Thoracic aorta (tissue), 2 donors: ENCODE measurements at regions not wholly inside any gene's neighbourhood (a gene's known extent, or its start where the extent isn't known, plus 50 kb on each side); places are given as distances from the start of the nearest gene placed in this dataset.

Experiments used
- ATAC-seq: fragments of 150-250 bp; one replicate; pipeline ENCODE4 v1.8.0; 2017; ENCODE audit warnings: low read depth; ENCODE audit not compliant: insufficient number of reproducible peaks, low FRiP score
- DNase-seq: peaks from one replicate; pipeline ENCODE4 v3.0.0-alpha.2; 2020; ENCODE audit warnings: low spot score
- H3K27ac ChIP-seq, 2 donors: fragments of 200-600 bp; sonication (generic); 1 replicate in 1 of 2; 2 replicates in 1 of 2; pipeline ENCODE4 v1.5.1; 2016; ENCODE audit warnings: mild to moderate bottlenecking in 2 of 2, moderate library complexity in 2 of 2
- H3K27me3 ChIP-seq: fragments of 200-600 bp; sonication (generic); replicated peaks from 2 replicates; pipeline ENCODE4 v1.6.0; 2016; ENCODE audit warnings: mild to moderate bottlenecking; ENCODE audit not compliant: insufficient read depth
- H3K36me3 ChIP-seq: fragments of 200-600 bp; sonication (generic); one replicate; pipeline ENCODE4 v1.5.1; 2016
- H3K4me1 ChIP-seq, 2 donors: fragments of 200-600 bp; sonication (generic); 1 replicate in 1 of 2; 2 replicates in 1 of 2; pipeline versions ENCODE4 v1.5.1 to v1.6.0; 2016; ENCODE audit warnings: low read depth in 2 of 2, mild to moderate bottlenecking in 1 of 2; ENCODE audit not compliant: control insufficient read depth in 1 of 2
- H3K4me3 ChIP-seq: fragments of 200-600 bp; sonication (generic); 2 replicates; pipeline ENCODE4 v1.5.1; 2016; ENCODE audit warnings: mild to moderate bottlenecking
- H3K9me3 ChIP-seq: fragments of 200-600 bp; sonication (generic); 2 replicates; pipeline ENCODE4 v1.5.1; 2016
- CTCF ChIP-seq: fragments of 200-600 bp; sonication (generic); IDR thresholded peaks from one replicate; pipeline ENCODE4 v1.5.1; 2019; ENCODE audit warnings: antibody characterized with exemption

- no peak for ATAC-seq
- peak; percentile 90 for TF ChIP-seq CTCF
These were observed 98.4 kb downstream of the EBNA1BP2 start for GRCh38 chr1:43073490-43074230.

GRCh38 chr1:43072314-43072713 is 99.8 kb downstream of the EBNA1BP2 start:
- ATAC-seq (no peak), DNase-seq (no peak)
- no peak overlapping the region for H3K4me3 ChIP-seq
- no peak for TF ChIP-seq CTCF
- no peaks in the 10 kb centered on the region for H3K4me1 ChIP-seq
- no peaks in the 10 kb centered on the region for H3K9me3 ChIP-seq
- H3K27ac ChIP-seq, result no peak overlapping the region
- no peaks in the 10 kb centered on the region for H3K27me3 ChIP-seq
- no peaks in the 10 kb centered on the region for H3K36me3 ChIP-seq

More at GRCh38 chr1:43073490-43074230, 98.4 kb downstream of the EBNA1BP2 start:
- H3K27ac ChIP-seq, result no peak overlapping the region
- H3K27me3 ChIP-seq, result no peaks in the 10 kb centered on the region
- DNase-seq, result peak; percentile 24
- no peaks in the 10 kb centered on the region for H3K9me3 ChIP-seq
- no peak overlapping the region for H3K4me3 ChIP-seq
- H3K4me1 ChIP-seq, result no peaks in the 10 kb centered on the region
- no peaks in the 10 kb centered on the region for H3K36me3 ChIP-seq

GRCh38 chr1:43071241-43071640 is 100.8 kb downstream of the EBNA1BP2 start:
- Histone ChIP-seq H3K27ac (no peak overlapping the region), H3K4me1 (no peaks in the 10 kb centered on the region), H3K36me3 (no peaks in the 10 kb centered on the region), H3K27me3 (no peaks in the 10 kb centered on the region), H3K9me3 (no peaks in the 10 kb centered on the region), H3K4me3 (no peak overlapping the region)
- no peak for DNase-seq
- TF ChIP-seq CTCF, result no peak
- ATAC-seq, result no peak

GRCh38 chr1:43069461-43070050 is 102.5 kb downstream of the EBNA1BP2 start:
- no peak overlapping the region for H3K27ac ChIP-seq
- ATAC-seq (no peak), DNase-seq (no peak)
- TF ChIP-seq CTCF, result no peak
- no peaks in the 10 kb centered on the region for H3K4me1 ChIP-seq
- no peaks in the 10 kb centered on the region for H3K9me3 ChIP-seq
- no peaks in the 10 kb centered on the region for H3K36me3 ChIP-seq
- H3K4me3 ChIP-seq, result no peak overlapping the region
- no peaks in the 10 kb centered on the region for H3K27me3 ChIP-seq

- Histone ChIP-seq H3K4me3 (no peak overlapping the region), H3K4me1 (no peaks in the 10 kb centered on the region), H3K27me3 (no peaks in the 10 kb centered on the region), H3K27ac (no peak overlapping the region), H3K36me3 (no peaks in the 10 kb centered on the region), H3K9me3 (no peaks in the 10 kb centered on the region)
- no peak for TF ChIP-seq CTCF
- ATAC-seq, result no peak
- DNase-seq, result no peak
These were observed 103.2 kb downstream of the EBNA1BP2 start for GRCh38 chr1:43068911-43069310.
